Keratinocyte (primary cell): ENCODE measurements at regions not wholly inside any gene's neighbourhood (a gene's known extent, or its start where the extent isn't known, plus 50 kb on each side); places are given as distances from the start of the nearest gene placed in this dataset.

ENCODE experiments used
- DNase-seq: peaks from one replicate; pipeline ENCODE4 v3.0.0-alpha.2; 2011; ENCODE audit warnings: low read depth, missing footprints, low spot score
- FAIRE-seq: peaks from 2 replicates; lab custom pipeline; 2011; peaks lifted over from hg19 to GRCh38; lab: Jason Lieb, UNC
- H2AFZ ChIP-seq: 2 replicates; pipeline ENCODE4 v1.6.0; 2012; ENCODE audit warnings: low read length, control low read depth, inconsistent platforms; ENCODE audit not compliant: control insufficient read depth
- H3K27ac ChIP-seq: 2 replicates; pipeline ENCODE4 v1.5.1; 2011; ENCODE audit warnings: low read length; ENCODE audit not compliant: control insufficient read depth, insufficient read depth
- H3K27me3 ChIP-seq: 3 replicates; pipeline ENCODE4 v1.6.0; 2011; ENCODE audit warnings: low read length; ENCODE audit not compliant: control insufficient read depth, insufficient read depth; ENCODE audit errors: extremely low read depth
- H3K36me3 ChIP-seq, 2 experiments: 2 replicates in 1 of 2; 3 replicates in 1 of 2; pipeline ENCODE4 v1.5.1; 2011; ENCODE audit warnings: low read length in 2 of 2, mild to moderate bottlenecking in 1 of 2; ENCODE audit not compliant: control insufficient read depth in 2 of 2, insufficient read depth in 2 of 2; ENCODE audit errors: extremely low read depth in 1 of 2
- H3K4me1 ChIP-seq: 3 replicates; pipeline ENCODE4 v1.5.1; 2011; ENCODE audit warnings: low read length; ENCODE audit not compliant: control insufficient read depth, insufficient read depth; ENCODE audit errors: extremely low read depth
- H3K4me2 ChIP-seq: 3 replicates; pipeline ENCODE4 v1.6.0; 2011; ENCODE audit warnings: low read depth, low read length; ENCODE audit not compliant: control insufficient read depth, insufficient read depth; ENCODE audit errors: extremely low read depth
- H3K4me3 ChIP-seq, 3 experiments: fragments of 200-600 bp in 1 of 3; sonication (generic) in 1 of 3; 2 replicates in 2 of 3; 3 replicates in 1 of 3; pipeline ENCODE4 v1.5.1; 2011 to 2016; ENCODE audit warnings: low read length in 3 of 3, mild to moderate bottlenecking in 3 of 3, control low read depth in 2 of 3, inconsistent platforms in 1 of 3, low read depth in 1 of 3, mixed read lengths in 1 of 3, mixed run types in 1 of 3, moderate library complexity in 1 of 3; ENCODE audit not compliant: control insufficient read depth in 2 of 3, insufficient read depth in 2 of 3; ENCODE audit errors: extremely low read depth in 1 of 3
- H3K79me2 ChIP-seq: 2 replicates; pipeline ENCODE4 v1.6.0; 2012; ENCODE audit warnings: low read length; ENCODE audit not compliant: control insufficient read depth, insufficient read depth
- H3K9ac ChIP-seq: 3 replicates; pipeline ENCODE4 v1.6.0; 2011; ENCODE audit warnings: low read length; ENCODE audit not compliant: control insufficient read depth, insufficient read depth; ENCODE audit errors: extremely low read depth
- H3K9me1 ChIP-seq: 3 replicates; pipeline ENCODE4 v1.6.0; 2011; ENCODE audit warnings: low read length; ENCODE audit not compliant: control insufficient read depth, insufficient read depth; ENCODE audit errors: extremely low read depth
- H3K9me3 ChIP-seq: 2 replicates; pipeline ENCODE4 v1.5.1; 2012; ENCODE audit warnings: low read depth, low read length; ENCODE audit not compliant: control insufficient read depth
- H4K20me1 ChIP-seq: 3 replicates; pipeline ENCODE4 v1.6.0; 2011; ENCODE audit warnings: low read length; ENCODE audit not compliant: control insufficient read depth, insufficient read depth; ENCODE audit errors: extremely low read depth
- EZH2 ChIP-seq: IDR thresholded peaks from one replicate; pipeline ENCODE4 v1.6.1; 2012; ENCODE audit warnings: inconsistent platforms, mild to moderate bottlenecking, low read length, moderate library complexity
- dilution Hi-C: fragments of 300-500 bp; cut with MboI; formaldehyde crosslinking; loops from one replicate; pipeline ENCODE4 v1.7.0; 2020; ENCODE audit warnings: low sequenced_read_pairs; ENCODE audit not compliant: extremely low pct_ligation_motif_present
- TF ChIP-seq, protein P1 (sequence below), 3 experiments: IDR thresholded peaks in 1 of 3; conservative IDR thresholded peaks in 1 of 3; optimal IDR thresholded peaks in 1 of 3; 2 replicates in 2 of 3; 3 replicates in 1 of 3; pipeline versions ENCODE3 to v1.5.1; 2011; ENCODE audit warnings: low read length in 3 of 3, mild to moderate bottlenecking in 3 of 3, moderate library complexity in 2 of 3, control low read depth in 1 of 3, inconsistent platforms in 1 of 3; ENCODE audit not compliant: insufficient read depth in 2 of 3; ENCODE audit errors: extremely low read depth in 1 of 3

DNA sequence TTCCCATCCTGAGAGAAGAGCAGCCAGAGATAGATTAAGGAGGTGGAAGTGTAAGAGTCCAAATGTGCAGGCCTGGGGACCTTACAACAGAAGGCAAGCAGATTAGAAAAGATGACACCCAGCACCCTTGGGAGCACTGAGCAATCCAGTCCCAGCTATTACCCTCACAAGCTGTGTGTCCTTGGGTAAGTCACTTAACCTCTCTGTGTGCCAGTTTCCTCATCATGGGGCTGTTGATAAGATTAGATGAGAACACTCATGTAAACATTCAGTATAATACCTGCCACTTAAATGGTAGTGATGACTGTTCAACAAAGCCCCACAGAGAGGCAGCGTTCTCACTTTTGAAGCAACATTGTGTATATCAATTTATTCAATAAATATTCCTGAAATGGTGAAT is 114.8 kb upstream of the CST7 start:
- dilution Hi-C loops = loop anchor here (5.0 kb wide), 1 partner anchor 53 kb away; no protein-coding TSS in a partner anchor
- Histone ChIP-seq H3K36me3 (no peaks in the 10 kb centered on the region), H3K9ac (no peak overlapping the region), H4K20me1 (no peaks in the 10 kb centered on the region), H3K4me1 (peaks cover 7% of the 10 kb centered on the region), H3K27me3 (no peaks in the 10 kb centered on the region), H3K4me3 (no peak overlapping the region), H3K9me3 (no peaks in the 10 kb centered on the region), H3K27ac (no peak overlapping the region), H3K4me2 (no peak overlapping the region), H3K9me1 (no peaks in the 10 kb centered on the region), H3K79me2 (no peaks in the 10 kb centered on the region), H2AFZ (no peak overlapping the region)
- TF ChIP-seq EZH2 = no peak
- TF ChIP-seq, protein P1, sequence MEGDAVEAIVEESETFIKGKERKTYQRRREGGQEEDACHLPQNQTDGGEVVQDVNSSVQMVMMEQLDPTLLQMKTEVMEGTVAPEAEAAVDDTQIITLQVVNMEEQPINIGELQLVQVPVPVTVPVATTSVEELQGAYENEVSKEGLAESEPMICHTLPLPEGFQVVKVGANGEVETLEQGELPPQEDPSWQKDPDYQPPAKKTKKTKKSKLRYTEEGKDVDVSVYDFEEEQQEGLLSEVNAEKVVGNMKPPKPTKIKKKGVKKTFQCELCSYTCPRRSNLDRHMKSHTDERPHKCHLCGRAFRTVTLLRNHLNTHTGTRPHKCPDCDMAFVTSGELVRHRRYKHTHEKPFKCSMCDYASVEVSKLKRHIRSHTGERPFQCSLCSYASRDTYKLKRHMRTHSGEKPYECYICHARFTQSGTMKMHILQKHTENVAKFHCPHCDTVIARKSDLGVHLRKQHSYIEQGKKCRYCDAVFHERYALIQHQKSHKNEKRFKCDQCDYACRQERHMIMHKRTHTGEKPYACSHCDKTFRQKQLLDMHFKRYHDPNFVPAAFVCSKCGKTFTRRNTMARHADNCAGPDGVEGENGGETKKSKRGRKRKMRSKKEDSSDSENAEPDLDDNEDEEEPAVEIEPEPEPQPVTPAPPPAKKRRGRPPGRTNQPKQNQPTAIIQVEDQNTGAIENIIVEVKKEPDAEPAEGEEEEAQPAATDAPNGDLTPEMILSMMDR (optimal IDR thresholded peaks at IDR 0.05 in 1 of 3, IDR thresholded peaks at IDR 0.05 in 1 of 3, conservative IDR thresholded peaks at IDR 0.05 in 1 of 3; ENCODE audit: extremely low read depth in 1 of 3, insufficient read depth in 2 of 3, low read length in 3 of 3) = no peak
- DNase-seq = no peak
- no peak for FAIRE-seq

DNA sequence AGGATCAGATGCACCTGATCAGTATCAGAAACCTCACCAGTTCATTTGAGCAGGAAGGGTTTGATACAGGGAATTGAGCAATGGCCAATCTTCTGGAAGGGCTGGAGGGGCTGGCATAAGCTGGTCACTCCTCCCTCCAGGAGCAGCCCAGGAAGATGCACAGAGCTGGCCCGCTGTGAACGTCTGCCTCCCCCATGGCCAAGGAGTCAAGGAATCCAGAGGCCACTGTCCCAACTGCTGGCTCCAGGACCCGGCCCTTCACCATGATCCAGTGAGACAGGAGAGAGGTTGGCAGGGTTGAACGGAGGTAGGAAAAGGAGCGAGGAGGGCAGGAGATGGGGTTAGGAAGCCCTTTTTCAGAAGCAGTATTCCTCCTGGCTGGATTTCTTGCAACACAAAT is 113.9 kb upstream of the CST7 start:
- no peak for FAIRE-seq

More for the DNA sequence above, 113.9 kb upstream of the CST7 start:
- DNase-seq = no peak
- Histone ChIP-seq H3K27me3 (no peaks in the 10 kb centered on the region), H3K79me2 (no peaks in the 10 kb centered on the region), H3K4me1 (peaks cover 7% of the 10 kb centered on the region), H3K9me3 (no peaks in the 10 kb centered on the region), H3K4me3 (no peak overlapping the region), H3K36me3 (no peaks in the 10 kb centered on the region), H3K9me1 (no peaks in the 10 kb centered on the region), H3K9ac (no peak overlapping the region), H2AFZ (no peak overlapping the region), H3K4me2 (no peak overlapping the region), H4K20me1 (no peaks in the 10 kb centered on the region), H3K27ac (no peak overlapping the region)
- TF ChIP-seq, protein P1 (optimal IDR thresholded peaks at IDR 0.05 in 1 of 3, IDR thresholded peaks at IDR 0.05 in 1 of 3, conservative IDR thresholded peaks at IDR 0.05 in 1 of 3; ENCODE audit: extremely low read depth in 1 of 3, insufficient read depth in 2 of 3, low read length in 3 of 3) = no peak
- TF ChIP-seq EZH2 = no peak
- dilution Hi-C loops = no loop called here
